Fibroblast of lung (primary cell): ENCODE measurements at regions not wholly inside any gene's neighbourhood (a gene's known extent, or its start where the extent isn't known, plus 50 kb on each side); places are given as distances from the start of the nearest gene placed in this dataset.

Experiments used
- CTCF ChIP-seq, 2 donors: IDR thresholded peaks in 1 of 2; conservative IDR thresholded peaks in 1 of 2; 1 replicate in 1 of 2; 2 replicates in 1 of 2; pipeline ENCODE4 v1.5.1; 2011 to 2012; ENCODE audit warnings: low read length in 2 of 2, control low read depth in 1 of 2, inconsistent platforms in 1 of 2, low read depth in 1 of 2, mild to moderate bottlenecking in 1 of 2
- EZH2 ChIP-seq: IDR thresholded peaks from 2 replicates; pipeline ENCODE4 v1.5.1; 2012; ENCODE audit warnings: low read length, control low read depth, mild to moderate bottlenecking; ENCODE audit errors: missing control alignments

GRCh38 chr6:80605165-80605989, 498.9 kb downstream of the BCKDHB start:
- TF ChIP-seq CTCF (conservative IDR thresholded peaks at IDR 0.05 in 1 of 2, IDR thresholded peaks at IDR 0.05 in 1 of 2; ENCODE audit: low read depth in 1 of 2, low read length in 2 of 2) (peak; percentile 57 to 69), EZH2 (no peak)
